Neural progenitor cell (in vitro differentiated cells): ENCODE measurements at regions not wholly inside any gene's neighbourhood (a gene's known extent, or its start where the extent isn't known, plus 50 kb on each side); places are given as distances from the start of the nearest gene placed in this dataset.

Source experiments
- DNase-seq: peaks from one replicate; pipeline ENCODE4 v3.0.0-alpha.2; 2016; ENCODE audit warnings: low spot score
- H2AFZ ChIP-seq: fragments of 200-600 bp; sonication (generic); replicated peaks from 2 replicates; pipeline ENCODE4 v1.6.1; 2016; ENCODE audit warnings: antibody characterized with exemption
- H3F3A ChIP-seq: fragments of 200-600 bp; sonication (generic); 2 replicates; pipeline ENCODE4 v1.6.1; 2016; ENCODE audit warnings: antibody characterized with exemption, low read depth
- H3K27ac ChIP-seq: fragments of 200-600 bp; sonication (generic); 2 replicates; pipeline ENCODE4 v1.5.1; 2016; ENCODE audit warnings: mild to moderate bottlenecking
- H3K27me3 ChIP-seq: fragments of 200-600 bp; sonication (generic); 2 replicates; pipeline ENCODE4 v1.6.1; 2016; ENCODE audit warnings: mild to moderate bottlenecking, moderate library complexity
- H3K36me3 ChIP-seq: fragments of 200-600 bp; sonication (generic); 2 replicates; pipeline ENCODE4 v1.5.1; 2016
- H3K4me1 ChIP-seq: fragments of 200-600 bp; sonication (generic); 2 replicates; pipeline ENCODE4 v1.6.1; 2016; ENCODE audit warnings: mixed run types
- H3K4me2 ChIP-seq: fragments of 200-600 bp; sonication (generic); 2 replicates; pipeline ENCODE4 v1.6.1; 2016
- H3K4me3 ChIP-seq: fragments of 200-600 bp; sonication (generic); 2 replicates; pipeline ENCODE4 v1.5.1; 2016
- H3K79me2 ChIP-seq: fragments of 200-600 bp; sonication (generic); 2 replicates; pipeline ENCODE4 v1.6.1; 2016; ENCODE audit warnings: low read depth
- H3K9ac ChIP-seq: fragments of 200-600 bp; sonication (generic); 2 replicates; pipeline ENCODE4 v1.6.1; 2016
- H3K9me3 ChIP-seq: fragments of 200-600 bp; sonication (generic); 2 replicates; pipeline ENCODE4 v1.5.1; 2016; ENCODE audit warnings: low read depth
- H4K20me1 ChIP-seq: fragments of 200-600 bp; sonication (generic); 2 replicates; pipeline ENCODE4 v1.6.1; 2016; ENCODE audit warnings: low read depth
- H3K27ac Mint-ChIP-seq: 3 replicates; pipeline ENCODE4 v1.8.0; 2021; ENCODE audit warnings: mixed read lengths
- H3K27me3 Mint-ChIP-seq: 2 replicates; pipeline ENCODE4 v1.8.0; 2022; ENCODE audit warnings: low read depth, mild to moderate bottlenecking, inconsistent platforms, moderate library complexity, mixed read lengths; ENCODE audit not compliant: insufficient read depth
- H3K36me3 Mint-ChIP-seq: 3 replicates; pipeline ENCODE4 v1.8.0; 2021; ENCODE audit warnings: mixed read lengths
- H3K4me1 Mint-ChIP-seq: 3 replicates; pipeline ENCODE4 v1.8.0; 2021; ENCODE audit warnings: mixed read lengths
- H3K4me3 Mint-ChIP-seq: 3 replicates; pipeline ENCODE4 v1.8.0; 2021; ENCODE audit warnings: mild to moderate bottlenecking, moderate library complexity, mixed read lengths
- H3K9me3 Mint-ChIP-seq: 3 replicates; pipeline ENCODE4 v1.8.0; 2020; ENCODE audit warnings: mixed read lengths
- CTCF ChIP-seq: fragments of 200-600 bp; sonication (generic); IDR thresholded peaks from 2 replicates; pipeline ENCODE4 v1.5.1; 2017; ENCODE audit warnings: antibody characterized with exemption, mild to moderate bottlenecking
- EZH2 ChIP-seq: fragments of 200-600 bp; sonication (generic); IDR thresholded peaks from 2 replicates; pipeline ENCODE4 v1.6.1; 2017; ENCODE audit warnings: antibody characterized with exemption, mild to moderate bottlenecking, moderate library complexity
- EZH2phosphoT487 ChIP-seq: fragments of 200-600 bp; sonication (generic); IDR thresholded peaks from 2 replicates; pipeline ENCODE4 v1.6.1; 2017; ENCODE audit warnings: antibody characterized with exemption

GRCh38 chr10:36341471-36341870 lies 699.4 kb upstream of the FZD8 start:
- no peak overlapping the region for H3K4me3 Mint-ChIP-seq
- H2AFZ ChIP-seq: no peak overlapping the region
- H3K4me1 Mint-ChIP-seq: no peaks in the 10 kb centered on the region
- H3K27ac Mint-ChIP-seq: no peak overlapping the region
- H3K27ac ChIP-seq: no peak overlapping the region
- H3K4me3 ChIP-seq: no peak overlapping the region
- no peaks in the 10 kb centered on the region for H3K36me3 ChIP-seq
- H3K36me3 Mint-ChIP-seq: no peaks in the 10 kb centered on the region
- H3K27me3 ChIP-seq: no peaks in the 10 kb centered on the region
- no peaks in the 10 kb centered on the region for H3K79me2 ChIP-seq
- TF ChIP-seq EZH2 (no peak), CTCF (no peak), EZH2phosphoT487 (no peak)
- H3K9ac ChIP-seq: no peak overlapping the region
- no peak overlapping the region for H3K4me2 ChIP-seq
- H3K27me3 Mint-ChIP-seq: peaks cover 2% of the 10 kb centered on the region
- no peaks in the 10 kb centered on the region for H3K9me3 ChIP-seq
- no peaks in the 10 kb centered on the region for H4K20me1 ChIP-seq
- H3F3A ChIP-seq: no peaks in the 10 kb centered on the region
- no peaks in the 10 kb centered on the region for H3K4me1 ChIP-seq
- H3K9me3 Mint-ChIP-seq: peaks cover 8% of the 10 kb centered on the region
- DNase-seq: no peak

- Histone ChIP-seq H3K27me3 (no peaks in the 10 kb centered on the region), H3K9ac (no peak overlapping the region), H3K4me1 (no peaks in the 10 kb centered on the region), H2AFZ (no peak overlapping the region), H3K27ac (no peak overlapping the region), H3K9me3 (no peaks in the 10 kb centered on the region), H3K36me3 (no peaks in the 10 kb centered on the region), H3K4me2 (no peak overlapping the region), H3F3A (no peaks in the 10 kb centered on the region), H4K20me1 (no peaks in the 10 kb centered on the region), H3K4me3 (no peak overlapping the region), H3K79me2 (no peaks in the 10 kb centered on the region)
- no peak for DNase-seq
- Mint-ChIP-seq H3K9me3 (no peaks in the 10 kb centered on the region), H3K4me3 (no peak overlapping the region), H3K27me3 (peaks cover 2% of the 10 kb centered on the region), H3K4me1 (no peaks in the 10 kb centered on the region), H3K36me3 (no peaks in the 10 kb centered on the region), H3K27ac (no peak overlapping the region)
- TF ChIP-seq EZH2phosphoT487: no peak
- no peak for TF ChIP-seq CTCF
- TF ChIP-seq EZH2: no peak
Measured at GRCh38 chr10:36336315-36336714, 694.2 kb upstream of the FZD8 start.

- no peak overlapping the region for H3K4me2 ChIP-seq
- no peak for DNase-seq
- no peaks in the 10 kb centered on the region for H3K4me1 ChIP-seq
- Mint-ChIP-seq H3K36me3 (no peaks in the 10 kb centered on the region), H3K27ac (no peak overlapping the region), H3K4me3 (no peak overlapping the region), H3K9me3 (no peaks in the 10 kb centered on the region), H3K4me1 (no peaks in the 10 kb centered on the region), H3K27me3 (no peaks in the 10 kb centered on the region)
- H3K79me2 ChIP-seq: no peaks in the 10 kb centered on the region
- H3K36me3 ChIP-seq: no peaks in the 10 kb centered on the region
- no peaks in the 10 kb centered on the region for H3K27me3 ChIP-seq
- no peak overlapping the region for H3K9ac ChIP-seq
- H3K9me3 ChIP-seq: no peaks in the 10 kb centered on the region
- H3F3A ChIP-seq: no peaks in the 10 kb centered on the region
- no peak for TF ChIP-seq EZH2phosphoT487
- no peak for TF ChIP-seq EZH2
- no peak for TF ChIP-seq CTCF
- H2AFZ ChIP-seq: no peak overlapping the region
- H4K20me1 ChIP-seq: no peaks in the 10 kb centered on the region
- H3K4me3 ChIP-seq: no peak overlapping the region
- no peak overlapping the region for H3K27ac ChIP-seq
Measured at GRCh38 chr10:36333446-36333845, 691.4 kb upstream of the FZD8 start.

GRCh38 chr10:36332926-36333325 lies 690.8 kb upstream of the FZD8 start:
- Histone ChIP-seq H4K20me1 (no peaks in the 10 kb centered on the region), H3K27me3 (no peaks in the 10 kb centered on the region), H3K27ac (no peak overlapping the region), H3F3A (no peaks in the 10 kb centered on the region), H3K4me2 (no peak overlapping the region), H3K9ac (no peak overlapping the region), H3K36me3 (no peaks in the 10 kb centered on the region), H2AFZ (no peak overlapping the region), H3K79me2 (no peaks in the 10 kb centered on the region), H3K9me3 (no peaks in the 10 kb centered on the region), H3K4me3 (no peak overlapping the region), H3K4me1 (no peaks in the 10 kb centered on the region)
- Mint-ChIP-seq H3K9me3 (no peaks in the 10 kb centered on the region), H3K36me3 (no peaks in the 10 kb centered on the region), H3K4me1 (no peaks in the 10 kb centered on the region), H3K27me3 (no peaks in the 10 kb centered on the region), H3K4me3 (no peak overlapping the region), H3K27ac (no peak overlapping the region)
- DNase-seq: no peak
- TF ChIP-seq CTCF (no peak), EZH2 (no peak), EZH2phosphoT487 (no peak)
